Ureter (tissue), 1 donor: ENCODE measurements at regions not wholly inside any gene's neighbourhood (a gene's known extent, or its start where the extent isn't known, plus 50 kb on each side); places are given as distances from the start of the nearest gene placed in this dataset.

Experiments used
- DNase-seq: peaks from one replicate; pipeline ENCODE4 v3.0.0-alpha.2; 2020; ENCODE audit warnings: low spot score
- donor health status: DM: yes; HTN: yes; CAD: no.

- no peak for DNase-seq
Measured at GRCh38 chr12:125568306-125568705, 503.1 kb downstream of the AACS start.

- no peak for DNase-seq
Measured at GRCh38 chr12:125573271-125573670, 508.0 kb downstream of the AACS start.

DNA sequence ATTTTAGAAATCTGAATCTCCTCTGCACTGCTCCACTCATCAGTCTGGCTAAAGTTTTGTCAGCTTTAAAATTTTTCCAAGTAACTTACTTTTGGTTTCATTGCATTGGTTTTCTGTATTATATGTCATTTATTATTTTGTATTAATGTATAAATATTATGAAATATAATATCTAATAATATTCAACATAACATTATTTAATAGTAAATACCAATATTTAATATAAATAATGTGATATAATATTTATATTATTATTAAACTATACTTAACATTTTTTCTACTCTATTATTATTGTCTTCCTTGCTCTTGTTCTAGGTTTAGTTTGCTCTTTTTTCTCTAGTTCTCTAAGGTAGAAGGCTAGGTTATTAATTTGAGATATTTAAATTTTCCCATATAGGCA lies 512.1 kb downstream of the AACS start:
- DNase-seq, result no peak

DNA sequence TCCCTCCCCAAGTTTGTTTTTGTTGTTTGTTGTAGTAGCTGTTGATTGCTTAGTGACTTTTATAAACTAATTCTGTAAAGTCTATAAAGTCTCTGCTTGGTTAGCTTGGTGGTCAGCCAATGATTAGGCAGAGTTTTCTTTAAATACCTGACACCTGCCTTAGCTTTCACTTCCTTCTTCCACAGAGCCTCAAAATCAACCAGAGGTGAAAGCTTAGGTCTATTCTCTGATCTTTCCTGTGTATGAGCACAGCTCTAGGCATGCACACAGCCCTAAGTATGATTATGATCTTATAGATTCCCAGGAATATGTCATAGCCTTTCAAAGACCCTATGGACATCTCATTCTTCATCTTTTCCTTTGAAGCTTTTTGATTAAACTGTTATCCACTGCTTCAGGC lies 514.7 kb downstream of the AACS start:
- DNase-seq, result no peak

DNA sequence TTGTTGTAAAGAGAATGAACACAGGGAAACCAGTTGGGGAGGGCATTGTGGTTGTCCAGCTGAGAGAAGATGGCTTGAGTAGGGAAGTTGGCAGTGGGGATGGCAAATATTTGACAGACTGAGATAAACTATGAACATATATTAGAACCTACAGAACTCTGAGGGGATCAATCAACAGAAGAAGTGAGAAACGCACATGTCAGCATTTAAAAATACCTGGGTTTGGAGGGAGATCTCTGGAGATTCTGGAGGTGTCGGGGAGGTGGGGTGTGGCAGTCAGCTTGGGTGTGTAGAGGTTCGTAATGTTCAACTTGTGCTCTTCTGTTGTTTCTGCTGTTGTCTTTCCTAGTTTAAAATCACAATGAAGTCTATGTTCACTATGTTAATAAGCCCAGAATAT lies 517.8 kb downstream of the AACS start:
- DNase-seq, result no peak

DNA sequence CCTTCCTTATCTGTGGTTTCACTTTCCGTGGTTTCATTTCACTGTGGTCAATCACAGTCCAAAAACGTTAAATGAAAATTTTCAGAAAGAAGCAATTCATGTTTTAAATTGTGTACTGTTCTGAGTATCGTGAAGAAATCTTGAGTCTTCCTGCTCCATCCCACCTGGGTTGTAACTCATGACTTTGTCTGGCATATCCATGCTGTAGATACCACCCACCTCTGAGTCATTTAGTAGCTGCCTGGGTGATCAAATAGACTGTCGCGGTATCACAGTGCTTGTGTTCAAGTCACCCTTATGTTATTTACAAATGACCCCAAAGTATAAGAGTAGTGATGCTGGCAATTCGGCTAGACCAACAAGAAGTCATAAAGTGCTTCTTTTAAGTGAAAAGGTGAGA lies 521.2 kb downstream of the AACS start:
- DNase-seq, result no peak

DNA sequence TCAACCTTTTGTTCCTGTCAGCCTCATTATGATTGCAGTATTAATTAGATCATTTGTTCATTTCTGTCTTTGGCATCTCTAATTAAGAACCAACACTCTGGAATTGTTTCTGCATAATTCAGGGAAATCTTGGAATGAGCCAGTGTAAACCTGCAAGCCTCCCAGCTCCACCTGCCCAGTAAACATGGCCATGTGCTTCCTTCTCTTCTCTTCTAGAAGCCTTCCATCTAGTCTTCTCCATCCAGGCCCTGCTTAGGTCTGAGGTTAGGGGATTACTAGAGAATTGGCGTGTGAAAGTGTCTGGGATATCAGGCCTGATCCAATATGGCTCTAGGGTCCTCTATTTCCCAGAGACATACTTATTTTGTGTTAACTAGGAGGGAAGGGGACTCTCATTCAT lies 528.0 kb downstream of the AACS start:
- DNase-seq, result no peak

DNA sequence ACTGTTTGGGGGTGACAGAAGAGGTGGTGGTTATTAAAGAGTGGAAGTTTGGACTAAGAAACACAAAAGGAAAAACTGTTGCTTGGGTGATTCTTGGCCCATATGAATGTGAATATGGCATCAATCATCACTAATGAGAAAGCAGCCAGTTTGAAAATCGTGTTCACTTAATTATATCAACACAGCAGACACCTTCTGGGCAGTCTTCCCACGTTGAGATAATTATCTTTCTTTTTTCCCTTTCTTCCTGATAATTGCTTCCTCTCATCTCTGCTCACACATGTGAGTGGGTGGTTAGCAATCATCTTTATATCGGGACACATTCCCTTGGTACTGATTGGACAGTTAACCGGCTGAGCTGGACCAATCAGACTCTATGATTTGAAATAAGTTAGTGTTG lies 539.7 kb downstream of the AACS start:
- DNase-seq, result no peak

DNA sequence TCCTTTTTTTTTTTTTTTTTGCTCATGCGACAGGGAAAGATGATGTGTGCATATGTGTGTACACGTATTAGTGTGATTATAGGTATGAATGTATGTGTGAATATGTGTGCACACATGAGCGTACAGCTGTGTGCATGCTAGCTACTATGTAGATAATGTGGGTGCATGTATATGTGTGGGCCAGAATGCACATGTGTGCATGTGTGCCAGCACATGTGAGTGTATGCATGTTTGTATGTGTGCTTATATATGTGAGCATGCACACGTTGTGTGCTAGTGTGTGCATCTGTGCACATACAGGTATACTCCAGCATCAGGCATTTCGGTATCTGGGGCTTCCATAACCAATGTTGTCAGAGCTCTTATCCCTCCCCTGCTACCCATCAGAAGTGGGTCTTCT lies 541.1 kb downstream of the AACS start:
- DNase-seq, result no peak

DNA sequence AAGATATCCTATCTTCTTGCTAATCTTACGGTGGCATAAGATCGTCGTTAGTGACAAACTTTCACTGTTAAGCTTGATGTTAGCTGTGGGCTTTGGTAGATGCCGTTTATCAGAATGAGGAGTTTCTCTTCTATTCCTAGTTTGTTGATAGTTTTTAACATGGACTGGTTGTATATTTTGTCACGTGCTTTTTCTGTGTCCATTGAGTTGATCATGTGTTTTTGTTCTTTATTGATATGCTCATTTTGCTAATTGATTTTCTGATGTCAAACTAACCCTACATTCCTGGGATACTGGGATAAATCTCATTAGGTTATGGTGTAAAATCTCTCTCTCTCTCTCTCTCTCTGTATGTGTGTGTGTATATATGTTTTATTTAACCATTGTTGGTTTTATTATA lies 545.1 kb downstream of the AACS start:
- DNase-seq, result no peak

- DNase-seq, result no peak
Measured at GRCh38 chr12:125610971-125611370, 545.7 kb downstream of the AACS start.

DNA sequence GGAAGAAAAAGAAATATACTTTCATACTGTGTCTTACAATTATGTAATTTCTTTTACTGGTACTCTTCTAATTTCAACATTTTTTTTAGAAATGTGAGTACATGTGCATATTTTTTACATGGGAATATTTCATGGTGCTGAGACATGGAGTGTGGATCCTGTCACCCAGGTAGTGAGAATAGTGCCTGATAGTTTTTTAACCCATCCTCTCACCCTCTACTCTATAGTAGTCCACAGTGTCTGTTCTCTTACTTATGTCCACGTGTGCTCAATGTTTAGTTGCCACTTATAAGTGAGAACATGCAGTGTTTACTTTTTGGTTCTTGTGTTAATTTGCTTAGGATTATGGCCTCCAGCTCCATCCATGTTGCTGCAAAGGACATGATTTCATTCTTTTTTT lies 548.8 kb downstream of the AACS start:
- DNase-seq, result no peak

DNA sequence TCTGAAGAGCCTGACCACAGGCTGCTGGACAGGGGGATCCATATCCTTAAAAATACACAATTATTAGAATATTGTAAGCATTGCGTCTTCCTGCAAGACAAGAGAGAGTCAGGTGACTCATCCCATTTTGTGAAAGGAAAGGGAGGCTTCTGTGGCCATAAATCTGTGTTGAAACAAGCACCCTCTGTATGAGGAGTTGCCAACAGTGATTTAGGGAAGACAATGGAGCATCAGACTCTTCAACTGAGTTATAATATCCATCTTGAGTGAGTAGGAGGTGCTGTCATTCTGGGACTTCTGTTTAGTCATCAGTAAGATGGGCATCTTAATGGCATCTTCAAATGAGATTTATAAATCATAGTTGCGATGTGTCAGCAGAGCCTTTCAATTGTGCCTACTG lies 554.5 kb downstream of the AACS start:
- no peak for DNase-seq

DNA sequence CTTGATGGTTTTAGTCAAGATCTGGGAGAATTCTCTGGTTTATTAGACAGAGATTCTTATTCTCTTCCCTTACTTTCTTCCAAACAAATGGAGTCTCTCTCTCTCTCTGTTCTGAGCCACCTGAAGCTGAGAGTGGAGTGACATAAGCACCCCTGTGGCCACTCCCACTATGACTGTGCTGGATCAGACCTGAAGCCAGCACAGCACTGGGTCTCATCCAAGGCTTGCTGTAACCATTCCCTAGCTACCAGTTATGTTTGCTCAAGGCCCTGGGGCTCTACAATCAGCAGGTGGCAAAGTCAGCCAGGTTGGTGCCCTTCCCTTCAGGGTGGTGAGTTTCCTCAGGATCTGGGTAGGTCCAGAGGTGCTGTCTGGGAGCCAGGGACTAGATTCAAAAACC lies 568.5 kb downstream of the AACS start:
- DNase-seq, result no peak

- no peak for DNase-seq
Measured at GRCh38 chr12:125634813-125635212, 569.6 kb downstream of the AACS start.

- no peak for DNase-seq
Measured at GRCh38 chr12:125639826-125640225, 574.6 kb downstream of the AACS start.

- DNase-seq, result no peak
Measured at GRCh38 chr12:125643055-125643454, 577.8 kb downstream of the AACS start.

GRCh38 chr12:125645724-125646123 lies 580.5 kb downstream of the AACS start:
- DNase-seq, result no peak

GRCh38 chr12:125650587-125650986 lies 585.4 kb downstream of the AACS start:
- DNase-seq, result no peak

GRCh38 chr12:125651625-125652024 lies 586.4 kb downstream of the AACS start:
- DNase-seq, result no peak

- DNase-seq, result no peak
Measured at GRCh38 chr12:125652681-125653080, 587.4 kb downstream of the AACS start.

DNA sequence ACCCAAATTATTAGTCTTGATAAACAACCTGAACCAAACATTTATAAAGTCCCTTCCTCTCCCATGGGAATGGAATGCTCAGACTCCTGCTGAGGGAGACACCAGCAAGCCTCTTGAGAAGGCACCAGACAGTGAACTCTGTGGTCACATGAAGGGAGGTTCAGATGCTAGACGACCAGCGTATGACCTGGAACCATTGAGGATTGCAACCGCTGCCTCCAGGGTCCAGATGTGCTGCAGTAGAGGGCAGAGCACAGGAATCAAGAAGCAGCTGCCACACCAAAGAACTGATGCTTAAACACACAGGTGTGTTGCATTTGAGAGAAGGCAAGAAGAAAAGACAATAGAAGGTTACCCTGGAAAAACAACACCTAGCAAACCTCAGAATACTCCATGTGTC lies 592.4 kb downstream of the AACS start:
- no peak for DNase-seq

- DNase-seq, result no peak
Measured at GRCh38 chr12:125674554-125675338, 609.5 kb downstream of the AACS start.

GRCh38 chr12:125676366-125676765 lies 611.1 kb downstream of the AACS start:
- DNase-seq, result no peak
